ENCODE measurements at regions not wholly inside any gene's neighbourhood (a gene's known extent, or its start where the extent isn't known, plus 50 kb on each side); places are given as distances from the start of the nearest gene placed in this dataset.

GRCh38 chr10:42963312-42963711 is 113.6 kb upstream of the RET start:
- ATAC-seq, result peak in 2 of 8 donors; percentile 14 to 19
- H3K9me3 ChIP-seq, result no peaks in the 10 kb centered on the region
- WGBS, 2 donors, result 52 to 56% methylated on average over 7 of the region's 7 CpGs
- H3K4me3 ChIP-seq, result no peak overlapping the region
- H3K36me3 ChIP-seq, result no peaks in the 10 kb centered on the region
- intact Hi-C loops (cut with DNase I), result loop anchor here in 1 of 10 donors (10.0 kb wide), 1 partner anchor 111 kb away; the partner anchor contains the start of gene RET
- no peak overlapping the region for H3K27ac ChIP-seq
- peak in 1 of 2 donors; percentile 17 for DNase-seq
- peaks cover 0 to 39% (median 26%) of the 10 kb centered on the region in 9 donors for H3K4me1 ChIP-seq
- TF ChIP-seq, protein P1, sequence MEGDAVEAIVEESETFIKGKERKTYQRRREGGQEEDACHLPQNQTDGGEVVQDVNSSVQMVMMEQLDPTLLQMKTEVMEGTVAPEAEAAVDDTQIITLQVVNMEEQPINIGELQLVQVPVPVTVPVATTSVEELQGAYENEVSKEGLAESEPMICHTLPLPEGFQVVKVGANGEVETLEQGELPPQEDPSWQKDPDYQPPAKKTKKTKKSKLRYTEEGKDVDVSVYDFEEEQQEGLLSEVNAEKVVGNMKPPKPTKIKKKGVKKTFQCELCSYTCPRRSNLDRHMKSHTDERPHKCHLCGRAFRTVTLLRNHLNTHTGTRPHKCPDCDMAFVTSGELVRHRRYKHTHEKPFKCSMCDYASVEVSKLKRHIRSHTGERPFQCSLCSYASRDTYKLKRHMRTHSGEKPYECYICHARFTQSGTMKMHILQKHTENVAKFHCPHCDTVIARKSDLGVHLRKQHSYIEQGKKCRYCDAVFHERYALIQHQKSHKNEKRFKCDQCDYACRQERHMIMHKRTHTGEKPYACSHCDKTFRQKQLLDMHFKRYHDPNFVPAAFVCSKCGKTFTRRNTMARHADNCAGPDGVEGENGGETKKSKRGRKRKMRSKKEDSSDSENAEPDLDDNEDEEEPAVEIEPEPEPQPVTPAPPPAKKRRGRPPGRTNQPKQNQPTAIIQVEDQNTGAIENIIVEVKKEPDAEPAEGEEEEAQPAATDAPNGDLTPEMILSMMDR (IDR thresholded peaks at IDR 0.05), result no peak
- peaks cover 0 to 6% (median 0%) of the 10 kb centered on the region in 7 donors for H3K27me3 ChIP-seq

DNA sequence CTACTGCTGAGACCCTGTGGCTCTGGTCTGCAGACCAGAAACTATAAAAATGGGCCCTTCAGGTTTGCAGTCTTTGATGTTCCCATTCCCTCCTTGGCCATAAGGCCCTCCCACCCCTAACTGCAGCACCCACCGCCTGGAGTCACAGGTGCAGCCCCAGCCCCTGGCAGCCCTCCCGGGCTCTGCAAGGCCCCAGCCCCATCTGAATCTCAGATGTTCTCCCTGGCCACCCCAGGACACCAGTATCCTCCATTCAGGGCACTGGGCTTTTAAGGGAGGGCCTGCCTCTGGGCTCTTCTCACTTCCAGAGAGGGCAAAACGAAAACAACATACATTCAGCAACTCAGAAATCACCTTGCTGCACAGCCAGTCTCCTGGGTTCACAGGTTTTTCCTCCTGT is 107.7 kb upstream of the RET start:
- Histone ChIP-seq H3K9me3 (no peaks in the 10 kb centered on the region), H3K27me3 (peaks cover 0 to 8% (median 0%) of the 10 kb centered on the region in 7 donors), H3K27ac (no peak overlapping the region), H3K36me3 (no peaks in the 10 kb centered on the region), H3K4me3 (no peak overlapping the region), H3K4me1 (peaks cover 0 to 4% (median 0%) of the 10 kb centered on the region in 9 donors)
- TF ChIP-seq, protein P1 (IDR thresholded peaks at IDR 0.05), result no peak
- DNase-seq (no peak), ATAC-seq (no peak)
- WGBS, 2 donors, result 80 to 89% methylated on average over 3 of the region's 3 CpGs
- intact Hi-C loops (cut with DNase I), result loop anchor here in 1 of 10 donors (10.0 kb wide), 1 partner anchor 106 kb away; the partner anchor contains the start of gene RET

DNA sequence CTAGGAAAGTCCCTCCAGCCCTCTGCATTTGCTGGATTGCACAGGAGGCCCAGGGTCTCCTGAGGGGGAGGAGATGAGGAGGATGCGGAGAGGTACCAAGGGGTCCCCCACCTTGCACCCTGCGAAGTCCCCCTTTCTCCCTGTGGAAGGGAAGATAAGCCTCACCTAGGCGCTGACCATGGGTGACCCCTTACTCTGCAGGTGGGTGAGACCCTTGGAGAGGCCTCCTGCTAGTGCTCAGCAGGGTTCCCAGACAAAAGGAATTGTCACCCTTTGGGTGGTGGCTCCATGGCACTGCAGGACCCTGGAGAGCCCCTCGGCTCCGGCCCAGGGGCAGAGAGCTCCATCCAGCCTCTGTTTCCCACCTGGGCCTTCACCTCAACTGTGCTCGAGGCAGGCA is 107.0 kb upstream of the RET start:
- Histone ChIP-seq H3K27ac (no peak overlapping the region), H3K9me3 (no peaks in the 10 kb centered on the region), H3K36me3 (no peaks in the 10 kb centered on the region), H3K4me3 (no peak overlapping the region), H3K27me3 (peaks cover 0 to 8% (median 0%) of the 10 kb centered on the region in 7 donors), H3K4me1 (peaks cover 0 to 4% (median 0%) of the 10 kb centered on the region in 9 donors)
- ATAC-seq (no peak), DNase-seq (no peak)
- TF ChIP-seq, protein P1 (IDR thresholded peaks at IDR 0.05), result no peak
- 72 to 79% methylated on average over 6 of the region's 6 CpGs for WGBS, 2 donors
- intact Hi-C loops (cut with DNase I), result loop anchor here in 1 of 10 donors (10.0 kb wide), 1 partner anchor 105 kb away; the partner anchor contains the start of gene RET

DNA sequence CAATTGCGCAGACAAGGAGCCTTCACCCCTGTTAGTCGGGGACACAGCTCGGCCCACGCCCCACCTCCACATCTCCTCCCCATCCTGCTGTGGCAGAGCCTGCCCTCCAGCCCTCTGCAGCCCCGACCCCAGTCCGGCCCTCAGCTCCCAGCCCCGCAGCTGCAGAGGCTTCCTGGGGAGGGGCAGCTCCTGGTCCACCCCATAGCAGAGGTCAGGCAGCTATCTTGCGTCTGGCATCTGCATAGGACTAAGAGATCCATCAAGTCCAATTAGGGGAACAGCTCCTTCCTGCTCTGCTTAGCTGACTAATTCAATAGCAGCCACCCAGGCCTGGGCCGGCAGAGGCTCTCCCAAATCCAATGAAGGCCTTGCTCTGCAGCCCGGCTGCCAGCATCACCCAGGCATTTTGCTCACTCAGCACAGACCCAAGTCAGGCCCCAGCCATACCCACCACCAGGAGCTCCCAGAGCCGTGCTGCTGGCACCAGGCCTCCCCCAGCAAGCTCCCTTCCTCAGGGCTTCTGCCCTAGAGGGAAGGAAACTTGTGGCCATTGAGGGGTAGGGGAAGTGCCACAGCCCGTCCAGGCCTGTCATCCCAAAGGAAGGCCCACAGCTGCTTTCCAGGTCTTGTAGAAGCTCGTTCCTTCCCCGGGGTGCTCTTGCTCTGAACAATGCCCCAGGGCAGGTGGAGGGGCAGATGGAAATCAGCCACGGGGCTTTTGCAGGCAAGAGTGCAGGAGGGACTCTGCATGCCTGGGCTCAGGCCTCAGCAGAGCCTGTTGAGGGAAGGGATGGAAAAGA is 106.2 kb upstream of the RET start:
- ATAC-seq (no peak), DNase-seq (peak in 1 of 2 donors; percentile 2)
- Histone ChIP-seq H3K4me3 (no peak overlapping the region), H3K9me3 (no peaks in the 10 kb centered on the region), H3K36me3 (no peaks in the 10 kb centered on the region), H3K4me1 (peaks cover 0 to 4% (median 0%) of the 10 kb centered on the region in 9 donors), H3K27ac (no peak overlapping the region), H3K27me3 (peaks cover 0 to 8% (median 0%) of the 10 kb centered on the region in 7 donors)
- WGBS, 2 donors, result 76 to 80% methylated on average over 15 of the region's 15 CpGs
- TF ChIP-seq, protein P1 (IDR thresholded peaks at IDR 0.05), result no peak
- intact Hi-C loops (cut with DNase I), result no loop called here
